MM.1S (cell line): ENCODE measurements at regions not wholly inside any gene's neighbourhood (a gene's known extent, or its start where the extent isn't known, plus 50 kb on each side); places are given as distances from the start of the nearest gene placed in this dataset.

Experiments used
- EZH2 ChIP-seq: fragments of 300-600 bp; sonication (generic); optimal IDR thresholded peaks from 2 replicates; pipeline ENCODE3; 2017; ENCODE audit warnings: low read depth, mild to moderate bottlenecking, antibody characterized with exemption, low read length, mixed read lengths
- EZH2phosphoT487 ChIP-seq: fragments of 300-600 bp; sonication (generic); IDR thresholded peaks from 2 replicates; pipeline ENCODE4 v1.6.1; 2018; ENCODE audit warnings: antibody characterized with exemption, low read length
- TF ChIP-seq, protein P1 (sequence below): fragments of 300-600 bp; sonication (generic); IDR thresholded peaks from 2 replicates; pipeline ENCODE4 v1.5.1; 2016; ENCODE audit warnings: antibody characterized with exemption, low read length, mixed read lengths

DNA sequence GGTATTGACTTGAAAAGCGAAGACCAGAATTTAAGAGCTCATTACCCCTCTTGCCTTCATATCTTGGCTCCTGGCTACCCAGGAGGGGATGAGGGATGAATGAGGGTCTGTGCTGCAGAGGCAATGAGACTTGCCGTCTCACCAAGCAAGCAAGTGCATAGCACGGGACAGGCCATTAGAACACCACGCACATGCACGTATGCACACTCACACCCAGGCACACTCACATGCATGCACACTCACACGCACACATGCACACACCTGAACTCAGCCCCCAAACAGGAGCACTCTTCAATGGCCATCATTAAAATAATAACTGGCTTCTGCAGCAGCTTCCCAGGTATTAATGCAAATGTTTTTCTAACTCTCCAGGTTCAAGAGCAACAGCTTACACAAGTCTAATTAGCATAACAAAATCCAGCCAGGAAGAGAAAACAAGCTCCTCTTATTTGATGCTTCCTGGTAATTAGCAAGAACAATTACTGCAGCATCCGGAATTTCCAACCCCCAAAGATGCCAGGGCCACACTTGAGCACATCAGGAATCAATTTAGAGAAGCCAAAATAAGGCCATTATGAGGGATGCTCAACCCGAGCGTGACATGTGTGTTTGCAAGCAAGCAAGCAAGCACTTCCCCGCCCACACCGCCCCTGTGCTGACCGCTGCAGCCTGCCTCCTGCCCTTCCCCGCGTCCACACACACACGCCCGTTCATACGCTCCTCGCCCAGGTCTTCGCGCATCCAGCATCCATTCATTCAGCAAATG, 171.6 kb upstream of the TNRC6C start:
- TF ChIP-seq, protein P1, sequence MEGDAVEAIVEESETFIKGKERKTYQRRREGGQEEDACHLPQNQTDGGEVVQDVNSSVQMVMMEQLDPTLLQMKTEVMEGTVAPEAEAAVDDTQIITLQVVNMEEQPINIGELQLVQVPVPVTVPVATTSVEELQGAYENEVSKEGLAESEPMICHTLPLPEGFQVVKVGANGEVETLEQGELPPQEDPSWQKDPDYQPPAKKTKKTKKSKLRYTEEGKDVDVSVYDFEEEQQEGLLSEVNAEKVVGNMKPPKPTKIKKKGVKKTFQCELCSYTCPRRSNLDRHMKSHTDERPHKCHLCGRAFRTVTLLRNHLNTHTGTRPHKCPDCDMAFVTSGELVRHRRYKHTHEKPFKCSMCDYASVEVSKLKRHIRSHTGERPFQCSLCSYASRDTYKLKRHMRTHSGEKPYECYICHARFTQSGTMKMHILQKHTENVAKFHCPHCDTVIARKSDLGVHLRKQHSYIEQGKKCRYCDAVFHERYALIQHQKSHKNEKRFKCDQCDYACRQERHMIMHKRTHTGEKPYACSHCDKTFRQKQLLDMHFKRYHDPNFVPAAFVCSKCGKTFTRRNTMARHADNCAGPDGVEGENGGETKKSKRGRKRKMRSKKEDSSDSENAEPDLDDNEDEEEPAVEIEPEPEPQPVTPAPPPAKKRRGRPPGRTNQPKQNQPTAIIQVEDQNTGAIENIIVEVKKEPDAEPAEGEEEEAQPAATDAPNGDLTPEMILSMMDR, result no peak
- TF ChIP-seq EZH2phosphoT487 (no peak), EZH2 (no peak)
